ENCODE measurements at regions not wholly inside any gene's neighbourhood (a gene's known extent, or its start where the extent isn't known, plus 50 kb on each side); places are given as distances from the start of the nearest gene placed in this dataset.

DNA sequence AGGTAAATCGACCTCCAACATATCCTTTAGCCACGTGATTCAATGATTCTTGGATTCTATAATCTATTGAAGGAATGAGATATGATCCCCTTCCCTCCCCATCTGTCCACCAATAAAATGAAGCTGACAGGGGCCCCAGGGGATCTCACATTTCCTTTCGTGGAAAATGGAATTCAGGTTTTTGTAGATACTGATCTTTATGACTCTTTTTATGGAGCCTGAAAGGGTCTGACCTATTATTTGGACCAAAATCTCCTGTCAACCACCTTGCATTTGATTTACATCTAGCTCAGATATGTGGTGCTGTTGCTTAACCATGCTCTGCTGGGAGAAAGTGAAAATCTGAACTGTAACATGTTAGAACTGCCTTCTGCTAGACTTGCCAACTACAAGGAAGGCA lies 234.0 kb upstream of the CXCL12 start:
- no peak for TF ChIP-seq TCF7 (IDR thresholded peaks at IDR 0.05; ENCODE audit: borderline replicate concordance)
- TF ChIP-seq RERE (CRISPR knock-in tag; IDR thresholded peaks at IDR 0.05; ENCODE audit: borderline replicate concordance): no peak
- TF ChIP-seq ZNF23 (CRISPR knock-in tag; IDR thresholded peaks at IDR 0.05): no peak
- no peak for TF ChIP-seq CREB3L1 (IDR thresholded peaks at IDR 0.05; ENCODE audit: borderline replicate concordance, low read depth)
- no peak for TF ChIP-seq ZNF436 (CRISPR knock-in tag; IDR thresholded peaks at IDR 0.05)
- no peak for TF ChIP-seq ZNF274 (IDR thresholded peaks at IDR 0.05; ENCODE audit: borderline replicate concordance, low read depth, low read length)
- no peak for TF ChIP-seq ZFP30 (CRISPR knock-in tag; IDR thresholded peaks at IDR 0.05; ENCODE audit: borderline replicate concordance)
- no peak for TF ChIP-seq NFIC (IDR thresholded peaks at IDR 0.05)
- no peak for TF ChIP-seq ZNF253 (CRISPR knock-in tag; conservative IDR thresholded peaks at IDR 0.05)
- TF ChIP-seq, protein P1, sequence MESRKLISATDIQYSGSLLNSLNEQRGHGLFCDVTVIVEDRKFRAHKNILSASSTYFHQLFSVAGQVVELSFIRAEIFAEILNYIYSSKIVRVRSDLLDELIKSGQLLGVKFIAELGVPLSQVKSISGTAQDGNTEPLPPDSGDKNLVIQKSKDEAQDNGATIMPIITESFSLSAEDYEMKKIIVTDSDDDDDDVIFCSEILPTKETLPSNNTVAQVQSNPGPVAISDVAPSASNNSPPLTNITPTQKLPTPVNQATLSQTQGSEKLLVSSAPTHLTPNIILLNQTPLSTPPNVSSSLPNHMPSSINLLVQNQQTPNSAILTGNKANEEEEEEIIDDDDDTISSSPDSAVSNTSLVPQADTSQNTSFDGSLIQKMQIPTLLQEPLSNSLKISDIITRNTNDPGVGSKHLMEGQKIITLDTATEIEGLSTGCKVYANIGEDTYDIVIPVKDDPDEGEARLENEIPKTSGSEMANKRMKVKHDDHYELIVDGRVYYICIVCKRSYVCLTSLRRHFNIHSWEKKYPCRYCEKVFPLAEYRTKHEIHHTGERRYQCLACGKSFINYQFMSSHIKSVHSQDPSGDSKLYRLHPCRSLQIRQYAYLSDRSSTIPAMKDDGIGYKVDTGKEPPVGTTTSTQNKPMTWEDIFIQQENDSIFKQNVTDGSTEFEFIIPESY (CRISPR knock-in tag; IDR thresholded peaks at IDR 0.05): no peak
- TF ChIP-seq SIN3B (IDR thresholded peaks at IDR 0.05; ENCODE audit: low read depth): no peak
- no peak for TF ChIP-seq ZNF124 (CRISPR knock-in tag; IDR thresholded peaks at IDR 0.05)
- TF ChIP-seq CREB1 (IDR thresholded peaks at IDR 0.05): no peak
- no peak for TF ChIP-seq CREB1 (CRISPR knock-in tag; IDR thresholded peaks at IDR 0.05)
- TF ChIP-seq NBN (IDR thresholded peaks at IDR 0.05; ENCODE audit: low read depth): no peak

Measured in K562 (cell line).